ENCODE measurements at regions not wholly inside any gene's neighbourhood (a gene's known extent, or its start where the extent isn't known, plus 50 kb on each side); places are given as distances from the start of the nearest gene placed in this dataset.

GRCh38 chr4:153945704-153946103 is 156.8 kb upstream of the SFRP2 start (continued):
- TF ChIP-seq ZBTB33 (IDR thresholded peaks at IDR 0.05): no peak

GRCh38 chr4:153943738-153944415 is 155.0 kb upstream of the SFRP2 start:
- intact Hi-C loops (cut with micrococcal nuclease; ENCODE audit: unreplicated experiment): no loop called here
- no peak overlapping the region for H2AFZ ChIP-seq (ENCODE audit: control insufficient read depth, low read depth, low read length)
- in situ Hi-C loops (cut with MboI): no loop called here
- ATAC-seq (no peak), FAIRE-seq (no peak), DNase-seq (ENCODE audit: low read depth, low spot score) (no peak)
- no peak overlapping the region for H3K4me2 ChIP-seq (ENCODE audit: control insufficient read depth, insufficient read depth)
- ChIA-PET POLR2A (no interaction called here), SMC1A (ENCODE audit: uncharacterized antibody, unreplicated experiment) (interaction anchor here (0.5 kb wide), 1 partner anchor 8 kb away, joined by 3 read pairs; no protein-coding TSS in a partner anchor), RAD21 (ENCODE audit: unreplicated experiment) (no interaction called here), CTCF (no interaction called here)
- no peak overlapping the region for H3K4me3 ChIP-seq
- H4K20me1 ChIP-seq (ENCODE audit: control insufficient read depth, insufficient read depth): no peaks in the 10 kb centered on the region
- no peaks in the 10 kb centered on the region for H3K9me3 ChIP-seq (replicated peaks; ENCODE audit: control insufficient read depth, insufficient read depth, low read length)
- H3K9ac ChIP-seq (ENCODE audit: control insufficient read depth, insufficient read depth, low read length): no peak overlapping the region
- H3K27me3 ChIP-seq (replicated peaks in 1 of 2; ENCODE audit: control insufficient read depth in 2 of 2, insufficient read depth in 2 of 2, low read length in 1 of 2): no peaks in the 10 kb centered on the region
- H3K36me3 ChIP-seq (ENCODE audit: control insufficient read depth in 2 of 2, insufficient read depth in 2 of 2, low read length in 1 of 2): no peaks in the 10 kb centered on the region
- no TSS peak for BruUV-seq (replicated peaks)
- H3K79me2 ChIP-seq (ENCODE audit: control insufficient read depth, insufficient read depth, low read length): no peaks in the 10 kb centered on the region
- H3K4me1 ChIP-seq (ENCODE audit: control insufficient read depth, insufficient read depth, low read length): no peaks in the 10 kb centered on the region
- H3K27ac ChIP-seq (ENCODE audit: control insufficient read depth, insufficient read depth): no peak overlapping the region
- WGBS (ENCODE audit: insufficient coverage, insufficient replicate concordance, low lambda C conversion rate, missing lambda C conversion rate): 0% methylated on average over 1 of the region's 1 CpG
- TF ChIP-seq RB1 (IDR thresholded peaks at IDR 0.05; ENCODE audit: borderline replicate concordance) (no peak), MYC (IDR thresholded peaks at IDR 0.05; ENCODE audit: insufficient read depth, insufficient read length, insufficient replicate concordance, low read length, severe bottlenecking) (no peak), MYB (IDR thresholded peaks at IDR 0.05; ENCODE audit: borderline replicate concordance, low read depth, low read length) (no peak), CREB1 (IDR thresholded peaks at IDR 0.05; ENCODE audit: low read depth) (no peak), IRF4 (IDR thresholded peaks at IDR 0.05; ENCODE audit: low read depth, low read length) (no peak), ATF7 (IDR thresholded peaks at IDR 0.05; ENCODE audit: low read depth) (no peak), IRF3 (IDR thresholded peaks at IDR 0.05) (no peak), EGR1 (IDR thresholded peaks at IDR 0.05; ENCODE audit: borderline replicate concordance in 1 of 2, low read depth in 2 of 2, low read length in 2 of 2) (no peak), TBL1XR1 (IDR thresholded peaks at IDR 0.05; ENCODE audit: low read depth, low read length) (no peak), NR2C1 (IDR thresholded peaks at IDR 0.05) (no peak), NR2F1 (conservative IDR thresholded peaks at IDR 0.05) (no peak), NFYB (IDR thresholded peaks at IDR 0.05; ENCODE audit: insufficient read depth, low read depth, low read length) (no peak), CUX1 (IDR thresholded peaks at IDR 0.05; ENCODE audit: insufficient replicate concordance, low read depth, low read length) (no peak), RELA (IDR thresholded peaks at IDR 0.05; ENCODE audit: borderline replicate concordance, partially characterized antibody) (no peak)
